Activated CD8-positive, alpha-beta memory T cell treated with anti-CD3 and anti-CD28 coated beads for 48 hours (primary cell): ENCODE measurements at regions not wholly inside any gene's neighbourhood (a gene's known extent, or its start where the extent isn't known, plus 50 kb on each side); places are given as distances from the start of the nearest gene placed in this dataset.
"Not testable (repeated sequence)": the region's sequence is repeated elsewhere in the genome, so short reads cannot be mapped to it uniquely, and the experiment has no call there.

Experiments
- DNase-seq, 3 experiments: peaks; one replicate each; pipeline ENCODE4 v3.0.0-alpha.2; 2020; ENCODE audit warnings: low read depth in 2 of 3, low spot score in 2 of 3

DNA sequence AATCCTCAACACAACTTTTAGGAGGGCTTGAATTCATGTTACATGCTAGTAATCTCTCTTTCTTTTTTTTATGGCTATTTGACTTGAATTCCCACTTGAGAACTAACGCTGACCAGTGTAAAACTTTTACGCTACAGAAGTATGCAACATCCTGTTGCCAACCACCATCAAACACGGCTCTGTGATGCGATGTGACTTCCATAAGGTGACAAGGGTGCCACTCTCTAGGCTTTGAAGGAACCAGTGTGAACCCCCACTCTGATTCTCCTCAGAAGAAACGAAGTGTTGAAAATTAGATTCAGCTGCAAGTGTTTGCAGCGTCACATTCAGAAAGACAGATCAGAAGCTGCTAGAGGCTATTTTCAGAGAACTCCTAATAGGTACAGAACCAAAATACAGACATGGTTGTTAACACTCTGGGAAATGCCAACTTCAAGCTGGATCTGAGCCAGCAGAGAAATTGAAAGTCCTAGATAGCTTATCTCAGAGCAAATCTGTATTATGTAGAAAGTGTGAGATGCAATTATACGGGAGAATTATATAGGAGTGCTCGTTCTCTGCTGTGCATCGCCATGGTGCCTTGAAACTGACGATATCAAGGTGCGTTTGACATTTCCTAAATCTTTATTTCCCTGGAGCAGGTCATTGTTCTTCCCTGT lies 271.2 kb downstream of the LPIN1 start:
- no peak for DNase-seq

DNA sequence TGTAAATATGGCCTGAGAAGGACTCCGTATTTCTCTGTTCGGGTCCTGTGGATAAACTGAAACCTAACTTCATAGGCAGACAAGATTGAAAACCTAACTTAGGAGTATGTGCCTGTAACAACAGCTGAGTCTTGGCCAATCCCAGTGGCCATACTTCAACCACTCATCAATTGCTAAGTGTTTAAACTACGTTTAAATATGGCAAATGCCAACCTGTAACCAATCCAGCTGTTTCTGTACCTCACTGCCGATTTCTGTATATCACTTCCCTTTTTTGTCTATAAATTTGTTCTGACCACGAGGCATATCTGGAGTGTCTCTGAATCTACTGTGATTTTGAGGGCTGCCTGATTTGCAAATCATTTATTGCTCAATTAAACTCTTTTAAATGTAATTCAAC lies 272.3 kb downstream of the LPIN1 start:
- DNase-seq, result not testable (repeated sequence)

DNA sequence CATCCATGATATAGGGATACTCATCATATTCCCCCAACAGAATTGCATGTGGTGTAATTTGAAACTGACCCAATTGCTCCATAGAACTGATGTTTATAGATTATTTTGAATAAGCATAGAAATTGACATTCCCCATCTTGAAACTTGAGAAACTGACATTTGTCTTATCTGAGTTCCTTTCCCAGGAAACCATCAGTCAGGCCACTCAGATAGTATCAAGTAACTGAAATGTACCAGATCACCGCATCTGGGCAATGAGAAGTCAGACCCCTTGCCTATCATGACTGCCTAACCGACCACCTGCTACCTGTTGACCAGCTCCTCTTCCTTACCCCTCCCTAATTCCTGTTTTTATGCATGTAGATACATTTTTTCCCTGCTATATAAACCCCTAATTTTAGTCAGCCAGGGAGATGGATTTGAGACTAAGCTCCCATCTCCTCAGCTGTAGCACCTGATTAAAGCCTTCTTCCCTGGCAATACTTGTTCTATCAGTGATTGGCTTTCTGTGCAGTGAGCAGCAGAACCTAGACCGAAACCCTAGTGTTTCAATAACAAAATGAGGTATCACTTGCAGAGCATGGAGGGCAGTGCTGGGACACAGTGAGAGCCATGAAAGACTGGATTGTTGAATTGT lies 274.5 kb downstream of the LPIN1 start:
- DNase-seq, result no peak

DNA sequence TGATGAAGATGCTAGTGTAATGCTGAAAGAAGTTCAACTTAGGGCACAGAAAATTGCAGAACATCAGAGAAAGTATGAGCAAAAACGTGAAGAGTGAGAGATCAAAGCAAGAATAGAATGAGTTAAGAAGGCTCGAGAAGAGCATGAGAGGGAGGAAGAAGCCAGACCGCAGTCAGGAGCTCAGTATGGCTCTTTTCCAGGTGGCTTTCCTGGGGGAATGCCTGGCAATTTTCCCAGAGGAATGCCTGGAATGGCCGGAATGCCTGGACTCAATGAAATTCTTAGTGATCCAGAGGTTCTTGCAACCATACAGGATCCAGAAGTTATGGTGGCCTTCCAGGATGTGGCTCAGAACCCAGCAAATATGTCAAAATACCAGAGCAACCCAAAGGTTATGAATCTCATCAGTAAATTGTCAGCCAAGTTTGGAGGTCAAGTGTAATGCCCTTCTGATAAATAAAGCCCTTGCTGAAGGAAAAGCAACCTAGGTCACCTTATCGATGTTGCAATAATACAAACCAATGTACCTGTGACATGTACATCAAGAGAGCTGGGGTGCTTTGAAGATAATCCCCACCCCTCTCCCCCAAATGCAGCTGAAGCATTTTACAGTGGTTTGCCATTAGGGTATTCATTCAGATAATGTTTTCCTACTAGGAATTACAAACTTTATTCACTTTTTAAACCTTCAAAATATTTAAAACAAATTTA lies 277.9 kb downstream of the LPIN1 start:
- not testable (repeated sequence) for DNase-seq

DNA sequence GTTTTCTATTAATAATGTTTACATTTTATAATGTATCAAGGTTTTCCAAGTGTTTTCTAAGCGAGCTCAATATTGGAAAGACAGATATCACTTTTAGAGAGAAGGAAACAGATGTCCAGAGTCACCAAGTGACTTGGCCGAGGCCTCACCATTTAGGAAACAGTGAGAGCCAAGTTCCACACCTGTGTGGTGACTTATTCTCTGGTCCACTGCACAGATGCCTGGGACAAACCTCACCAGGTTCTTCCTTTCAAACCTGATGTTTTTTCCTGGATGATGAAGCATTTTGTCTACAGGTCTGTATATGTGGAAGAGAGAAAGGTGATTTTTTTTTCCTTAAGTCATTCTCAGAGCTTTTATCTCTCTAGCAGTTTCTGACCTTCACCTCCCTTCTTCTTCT lies 280.7 kb downstream of the LPIN1 start:
- no peak for DNase-seq

GRCh38 chr2:12031866-12032265 lies 285.4 kb downstream of the LPIN1 start:
- no peak for DNase-seq

DNA sequence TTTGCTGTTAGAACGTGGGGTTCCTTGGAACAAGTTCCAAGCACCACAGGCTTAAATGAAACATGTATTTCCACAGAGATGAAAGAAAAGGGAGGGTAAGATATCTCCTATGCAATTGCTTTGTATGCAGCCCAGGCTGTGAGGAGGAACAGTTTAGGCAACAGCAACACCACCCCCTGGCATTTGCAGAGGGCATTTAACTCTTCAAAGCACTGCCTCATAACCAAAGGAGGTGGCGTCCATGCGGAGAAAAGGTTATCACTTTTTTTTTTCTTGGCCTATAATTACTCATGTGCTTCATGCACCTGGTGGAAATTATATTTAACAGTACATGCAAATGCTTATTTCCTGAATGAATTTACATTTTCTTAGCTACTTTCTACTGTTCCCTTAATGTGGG lies 286.0 kb downstream of the LPIN1 start:
- no peak for DNase-seq

GRCh38 chr2:12032975-12033374 lies 286.5 kb downstream of the LPIN1 start:
- no peak for DNase-seq

- no peak for DNase-seq
Measured at GRCh38 chr2:12033494-12033893, 287.1 kb downstream of the LPIN1 start.

DNA sequence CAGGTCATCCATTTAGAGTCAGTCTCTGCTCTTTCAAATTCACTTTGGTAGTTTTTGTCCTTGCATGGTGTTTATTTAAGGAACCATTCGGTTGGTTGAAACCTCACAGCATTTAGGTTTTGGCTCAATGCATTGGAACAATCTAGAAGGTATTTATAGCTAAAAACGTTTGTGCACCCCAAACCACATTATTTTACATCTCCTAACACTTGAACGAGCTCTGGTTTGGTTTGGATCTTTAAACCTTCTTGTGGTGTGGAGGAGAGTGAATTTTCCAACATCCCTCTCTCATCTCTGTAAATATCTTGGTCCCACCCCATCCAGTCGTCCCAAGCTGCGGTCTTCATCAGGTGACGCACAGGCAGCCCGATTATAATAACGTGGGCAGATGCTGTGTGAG lies 287.9 kb downstream of the LPIN1 start:
- DNase-seq, result no peak

DNA sequence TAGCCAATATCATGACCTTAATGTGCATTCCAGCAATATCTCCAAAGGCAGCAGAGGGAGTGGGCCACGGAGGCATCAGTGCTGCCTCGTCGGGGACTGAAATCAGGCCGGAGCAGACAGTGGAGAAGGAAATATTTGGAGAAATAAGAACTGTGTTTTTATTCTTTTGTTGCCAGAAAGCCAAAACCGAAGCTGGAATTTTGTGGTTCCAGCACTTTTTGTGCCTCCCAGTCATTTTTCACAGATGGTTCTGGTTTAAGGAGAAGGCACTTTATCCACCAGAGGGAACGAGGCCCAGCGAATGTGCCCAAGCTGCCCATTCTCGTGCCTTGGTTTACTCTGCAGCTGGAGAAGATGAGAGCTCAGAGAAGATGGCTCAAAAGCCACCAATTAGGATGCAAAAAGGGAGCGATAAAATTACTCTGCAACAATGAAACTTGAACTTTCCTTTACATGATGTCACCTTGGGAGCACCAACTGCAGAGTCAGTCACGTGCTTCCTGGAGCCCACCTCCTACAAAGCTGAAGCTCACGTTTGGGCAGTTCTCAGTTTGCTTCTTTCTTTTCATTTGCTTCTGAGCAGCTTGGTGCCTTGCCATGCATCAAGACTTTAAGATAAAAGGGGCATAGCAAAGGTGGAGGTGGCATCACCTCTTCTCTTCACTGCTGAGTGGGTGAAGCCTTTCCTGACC lies 288.7 kb downstream of the LPIN1 start:
- DNase-seq, result no peak

DNA sequence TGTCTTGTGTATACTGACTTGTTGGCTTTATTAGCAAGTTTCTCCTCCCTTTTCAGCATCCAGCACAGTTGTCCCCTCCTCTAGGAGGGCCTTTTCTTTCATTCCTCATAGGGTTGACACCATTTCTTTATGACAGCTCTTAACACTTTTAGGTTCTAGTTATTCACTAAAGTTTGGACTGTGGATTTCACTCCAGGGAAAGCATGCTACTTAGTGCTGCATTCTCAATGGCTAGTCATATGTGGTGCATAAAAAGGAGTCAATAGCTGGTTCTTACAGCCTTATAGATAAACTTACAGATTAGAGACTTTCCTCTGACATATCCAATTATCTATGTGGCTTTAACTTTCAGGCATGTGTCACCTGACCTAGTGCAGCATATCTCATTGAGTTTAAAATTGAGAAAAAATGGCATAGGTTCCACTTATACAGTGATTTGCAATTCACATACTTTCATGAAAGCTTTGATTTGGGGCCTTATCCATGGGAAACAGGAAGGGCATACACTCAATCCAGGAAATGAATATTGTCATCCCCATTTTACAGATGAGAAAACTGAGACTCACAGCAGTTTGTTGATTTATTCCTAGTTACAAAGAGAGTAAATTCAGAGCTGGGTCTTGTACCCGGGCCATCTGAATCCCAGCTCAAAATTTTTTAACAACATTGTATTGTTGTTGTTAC lies 289.7 kb downstream of the LPIN1 start:
- no peak for DNase-seq

- DNase-seq, result no peak
Measured at GRCh38 chr2:12036640-12036983, 290.2 kb downstream of the LPIN1 start.

DNA sequence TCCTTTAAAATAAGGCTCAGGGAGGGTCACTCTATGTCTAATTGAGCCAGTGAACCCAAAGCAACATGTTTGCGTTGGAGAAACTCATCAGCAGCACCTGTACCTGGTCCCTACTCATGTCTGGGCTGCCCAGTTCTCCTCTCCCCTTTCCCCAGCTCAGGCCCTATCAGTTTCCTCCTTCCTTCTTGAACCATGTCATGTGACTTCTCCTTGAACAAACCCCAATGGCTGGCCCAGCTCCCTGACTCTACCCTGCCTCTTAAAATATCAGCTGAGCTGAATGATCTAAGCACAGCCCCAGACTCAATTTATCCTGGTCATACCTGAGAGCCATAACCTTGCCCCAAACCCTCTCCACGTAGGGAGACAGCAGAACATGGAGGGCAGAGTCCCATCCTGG lies 290.9 kb downstream of the LPIN1 start:
- no peak for DNase-seq

- DNase-seq, result no peak
Measured at GRCh38 chr2:12041236-12041635, 294.8 kb downstream of the LPIN1 start.

DNA sequence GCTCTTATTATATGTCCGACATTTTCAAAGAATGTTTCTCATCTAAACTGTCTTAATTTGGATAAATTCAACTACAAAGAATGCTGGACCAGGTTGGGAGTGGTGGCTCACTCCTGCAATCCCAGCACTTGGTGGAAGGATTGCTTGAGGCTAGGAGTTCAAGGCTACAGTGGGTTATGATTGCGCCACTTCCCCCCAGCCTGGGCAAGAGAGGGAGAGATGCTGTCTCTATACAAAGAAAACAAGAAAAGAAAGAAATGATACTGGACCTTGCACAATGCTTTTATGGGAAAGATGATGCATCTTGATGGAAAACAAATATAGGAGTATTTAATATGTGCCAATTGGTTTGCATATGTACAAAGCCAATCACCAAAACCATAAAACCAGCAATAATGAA lies 296.7 kb downstream of the LPIN1 start:
- no peak for DNase-seq

DNA sequence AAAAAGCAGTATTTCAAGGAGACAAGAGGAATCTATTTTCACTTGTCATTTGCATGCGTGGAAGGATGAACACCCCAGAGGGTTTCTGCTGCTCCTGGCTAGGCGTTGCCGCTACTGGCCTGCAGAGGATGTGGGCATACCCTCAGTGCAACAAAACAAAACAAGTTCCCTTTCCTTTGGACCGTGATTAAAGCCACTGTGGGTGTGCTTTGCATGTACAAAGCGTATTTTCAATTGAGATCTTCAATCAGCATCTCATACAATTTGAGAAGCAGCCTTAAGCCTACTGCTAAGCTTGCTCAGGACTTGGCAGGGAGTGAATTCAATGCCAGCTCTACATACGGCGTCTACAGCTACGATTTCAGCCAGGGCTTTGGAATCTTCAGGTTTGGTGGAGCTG lies 298.4 kb downstream of the LPIN1 start:
- DNase-seq, result no peak

- no peak for DNase-seq
Measured at GRCh38 chr2:12045864-12046291, 299.4 kb downstream of the LPIN1 start.

DNA sequence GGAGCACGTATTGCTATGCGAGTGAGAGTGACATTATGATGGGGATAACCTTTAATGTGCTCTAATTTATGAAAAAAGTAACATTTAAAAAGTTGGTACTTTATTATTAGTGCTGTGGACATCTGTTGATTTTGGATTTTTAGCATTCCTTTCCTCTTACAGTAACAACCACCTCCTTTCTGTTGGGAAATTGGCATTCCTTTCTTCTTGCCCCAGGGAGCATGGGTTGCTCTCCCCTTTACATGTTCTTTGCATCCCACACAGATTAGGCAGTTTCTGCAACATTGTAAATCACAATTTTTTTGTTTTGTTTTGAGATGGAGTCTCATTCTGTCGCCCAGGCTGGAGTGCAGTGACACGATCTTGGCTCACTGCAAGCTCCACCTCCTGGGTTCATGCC lies 300.2 kb downstream of the LPIN1 start:
- DNase-seq, result no peak

- DNase-seq, result no peak
Measured at GRCh38 chr2:12047761-12048160, 301.3 kb downstream of the LPIN1 start.

DNA sequence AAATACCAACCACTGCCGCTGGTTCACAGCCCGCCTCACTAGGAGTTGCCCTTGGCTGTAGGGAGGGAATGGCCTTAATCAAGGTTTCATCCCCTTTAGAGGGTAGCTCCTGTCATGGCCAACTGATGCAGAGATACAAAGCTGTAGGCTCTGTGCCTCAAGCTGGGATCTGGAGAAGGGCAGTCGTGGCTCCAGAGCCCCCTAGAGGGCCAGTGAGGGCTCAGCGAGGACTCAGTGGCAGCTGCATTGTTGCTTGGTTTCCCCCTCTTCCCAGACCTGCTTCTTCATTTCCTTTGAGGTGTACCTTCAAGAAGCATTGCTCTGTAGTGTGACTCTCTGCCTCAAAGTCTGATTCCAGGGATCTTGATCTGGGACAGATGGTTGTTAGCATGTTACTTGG lies 302.1 kb downstream of the LPIN1 start:
- no peak for DNase-seq
